C4-2B (cell line): ENCODE measurements at regions not wholly inside any gene's neighbourhood (a gene's known extent, or its start where the extent isn't known, plus 50 kb on each side); places are given as distances from the start of the nearest gene placed in this dataset.

Experiments used
- CTCF ChIP-seq: fragments of 450-650 bp; conservative IDR thresholded peaks from 2 replicates; pipeline ENCODE4 v1.5.1; 2017; ENCODE audit warnings: mild to moderate bottlenecking
- ZFX ChIP-seq: fragments of 450-650 bp; IDR thresholded peaks from 2 replicates; pipeline ENCODE4 v1.6.1; 2017

DNA sequence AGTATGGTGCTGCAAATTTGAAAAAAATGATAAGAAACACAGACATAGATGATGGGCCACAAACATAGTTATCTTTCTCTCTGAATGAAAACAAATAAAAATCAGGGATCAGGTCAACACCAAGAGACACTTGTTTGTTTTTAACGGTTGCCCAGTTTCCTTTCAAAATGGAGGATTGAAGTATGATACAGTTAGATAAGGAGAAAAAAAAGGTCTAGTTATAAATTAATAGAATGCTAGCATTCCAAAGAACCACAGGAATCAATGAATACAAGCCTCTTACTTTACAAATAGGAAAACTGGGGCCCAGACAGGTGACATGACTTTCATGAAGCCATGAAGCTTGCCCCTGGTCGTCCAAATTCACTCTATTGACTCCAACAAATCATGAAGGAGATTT is 305.1 kb downstream of the ZNF621 start:
- no peak for TF ChIP-seq CTCF
- TF ChIP-seq ZFX: no peak
